B cell (primary cell): ENCODE measurements at regions not wholly inside any gene's neighbourhood (a gene's known extent, or its start where the extent isn't known, plus 50 kb on each side); places are given as distances from the start of the nearest gene placed in this dataset.

Experiments
- EZH2 ChIP-seq: IDR thresholded peaks from 2 replicates; pipeline ENCODE4 v1.6.1; 2012; ENCODE audit warnings: borderline replicate concordance, low read depth, mild to moderate bottlenecking, moderate library complexity, low read length; ENCODE audit not compliant: insufficient read depth, poor library complexity, severe bottlenecking
- TF ChIP-seq, protein P1 (sequence below): fragments of 200-600 bp; IDR thresholded peaks from one replicate; pipeline ENCODE4 v1.8.0; 2022; ENCODE audit warnings: antibody characterized with exemption, mild to moderate bottlenecking

DNA sequence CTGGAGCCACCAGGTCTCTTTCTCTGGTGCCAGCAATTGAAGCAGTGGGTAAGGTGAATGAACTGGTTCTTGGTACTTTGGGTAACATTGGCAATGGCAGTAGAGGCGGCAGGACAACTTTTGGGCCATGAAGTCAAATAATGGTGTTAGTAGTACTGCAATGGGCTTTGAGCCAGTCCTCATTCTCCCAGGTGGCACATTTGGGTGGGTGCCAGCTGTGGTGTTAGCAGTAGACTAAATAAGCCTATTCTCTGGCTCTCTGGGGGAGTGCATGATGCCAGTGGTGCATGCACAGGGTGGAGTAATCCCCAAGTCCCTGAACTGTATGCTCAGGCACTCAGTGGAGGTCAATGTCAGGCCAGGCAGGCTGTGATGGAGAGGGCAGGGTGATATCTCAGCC is 120.2 kb upstream of the LRRTM4 start:
- no peak for TF ChIP-seq EZH2
- TF ChIP-seq, protein P1, sequence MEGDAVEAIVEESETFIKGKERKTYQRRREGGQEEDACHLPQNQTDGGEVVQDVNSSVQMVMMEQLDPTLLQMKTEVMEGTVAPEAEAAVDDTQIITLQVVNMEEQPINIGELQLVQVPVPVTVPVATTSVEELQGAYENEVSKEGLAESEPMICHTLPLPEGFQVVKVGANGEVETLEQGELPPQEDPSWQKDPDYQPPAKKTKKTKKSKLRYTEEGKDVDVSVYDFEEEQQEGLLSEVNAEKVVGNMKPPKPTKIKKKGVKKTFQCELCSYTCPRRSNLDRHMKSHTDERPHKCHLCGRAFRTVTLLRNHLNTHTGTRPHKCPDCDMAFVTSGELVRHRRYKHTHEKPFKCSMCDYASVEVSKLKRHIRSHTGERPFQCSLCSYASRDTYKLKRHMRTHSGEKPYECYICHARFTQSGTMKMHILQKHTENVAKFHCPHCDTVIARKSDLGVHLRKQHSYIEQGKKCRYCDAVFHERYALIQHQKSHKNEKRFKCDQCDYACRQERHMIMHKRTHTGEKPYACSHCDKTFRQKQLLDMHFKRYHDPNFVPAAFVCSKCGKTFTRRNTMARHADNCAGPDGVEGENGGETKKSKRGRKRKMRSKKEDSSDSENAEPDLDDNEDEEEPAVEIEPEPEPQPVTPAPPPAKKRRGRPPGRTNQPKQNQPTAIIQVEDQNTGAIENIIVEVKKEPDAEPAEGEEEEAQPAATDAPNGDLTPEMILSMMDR: no peak
